Epithelial cell of proximal tubule (primary cell): ENCODE measurements at regions not wholly inside any gene's neighbourhood (a gene's known extent, or its start where the extent isn't known, plus 50 kb on each side); places are given as distances from the start of the nearest gene placed in this dataset.

Experiments
- DNase-seq: peaks from one replicate; pipeline ENCODE4 v3.0.0-alpha.2; 2011; ENCODE audit warnings: low read depth
- H3K4me3 ChIP-seq: 2 replicates; pipeline ENCODE4 v1.5.1; 2011; ENCODE audit warnings: low read depth, mild to moderate bottlenecking, low read length
- TF ChIP-seq, protein P1 (sequence below): conservative IDR thresholded peaks from 2 replicates; pipeline ENCODE4 v1.5.1; 2012; ENCODE audit warnings: low read depth, mild to moderate bottlenecking, low read length

DNA sequence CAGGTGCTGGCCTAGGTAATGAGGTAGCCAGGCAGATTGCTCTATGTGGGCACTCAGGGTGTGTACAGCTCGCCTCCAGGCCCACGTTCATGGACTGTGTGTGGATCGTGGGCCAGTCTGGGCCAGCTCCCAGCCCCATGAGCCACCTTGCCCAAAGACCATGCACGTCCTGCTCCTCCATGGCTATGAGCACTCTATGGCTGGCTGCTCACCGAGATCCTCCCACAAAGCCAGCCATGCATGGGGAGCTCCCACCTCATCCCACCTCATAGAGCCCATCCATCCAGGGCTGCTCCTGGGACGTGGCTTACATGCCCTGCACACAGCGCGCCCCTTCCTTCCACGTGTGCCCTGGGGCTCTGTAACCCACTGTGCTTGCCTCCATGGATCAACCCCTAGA is 262.5 kb upstream of the IRX1 start:
- no peak for DNase-seq
- no peak overlapping the region for H3K4me3 ChIP-seq
- TF ChIP-seq, protein P1, sequence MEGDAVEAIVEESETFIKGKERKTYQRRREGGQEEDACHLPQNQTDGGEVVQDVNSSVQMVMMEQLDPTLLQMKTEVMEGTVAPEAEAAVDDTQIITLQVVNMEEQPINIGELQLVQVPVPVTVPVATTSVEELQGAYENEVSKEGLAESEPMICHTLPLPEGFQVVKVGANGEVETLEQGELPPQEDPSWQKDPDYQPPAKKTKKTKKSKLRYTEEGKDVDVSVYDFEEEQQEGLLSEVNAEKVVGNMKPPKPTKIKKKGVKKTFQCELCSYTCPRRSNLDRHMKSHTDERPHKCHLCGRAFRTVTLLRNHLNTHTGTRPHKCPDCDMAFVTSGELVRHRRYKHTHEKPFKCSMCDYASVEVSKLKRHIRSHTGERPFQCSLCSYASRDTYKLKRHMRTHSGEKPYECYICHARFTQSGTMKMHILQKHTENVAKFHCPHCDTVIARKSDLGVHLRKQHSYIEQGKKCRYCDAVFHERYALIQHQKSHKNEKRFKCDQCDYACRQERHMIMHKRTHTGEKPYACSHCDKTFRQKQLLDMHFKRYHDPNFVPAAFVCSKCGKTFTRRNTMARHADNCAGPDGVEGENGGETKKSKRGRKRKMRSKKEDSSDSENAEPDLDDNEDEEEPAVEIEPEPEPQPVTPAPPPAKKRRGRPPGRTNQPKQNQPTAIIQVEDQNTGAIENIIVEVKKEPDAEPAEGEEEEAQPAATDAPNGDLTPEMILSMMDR, result no peak

DNA sequence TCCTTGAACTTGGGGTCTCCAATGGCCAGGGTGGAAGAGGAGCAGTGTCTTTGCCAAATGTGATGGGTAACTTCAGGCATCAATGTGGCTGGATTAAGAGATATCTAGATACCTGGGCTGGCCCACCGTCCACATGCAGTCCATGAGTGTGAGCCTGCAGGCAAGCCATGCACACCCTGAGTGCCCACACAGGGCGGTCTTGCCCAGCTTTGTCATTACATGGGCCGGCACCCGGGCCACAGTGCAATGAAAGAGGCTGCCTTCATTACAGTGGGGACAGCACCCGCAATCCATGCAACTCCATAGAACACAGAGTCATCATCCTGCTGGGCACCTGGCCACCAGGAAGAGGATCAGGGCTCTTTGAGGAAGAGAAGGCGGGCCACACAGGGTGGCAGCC is 263.8 kb upstream of the IRX1 start:
- no peak overlapping the region for H3K4me3 ChIP-seq
- TF ChIP-seq, protein P1, result no peak
- DNase-seq, result no peak

DNA sequence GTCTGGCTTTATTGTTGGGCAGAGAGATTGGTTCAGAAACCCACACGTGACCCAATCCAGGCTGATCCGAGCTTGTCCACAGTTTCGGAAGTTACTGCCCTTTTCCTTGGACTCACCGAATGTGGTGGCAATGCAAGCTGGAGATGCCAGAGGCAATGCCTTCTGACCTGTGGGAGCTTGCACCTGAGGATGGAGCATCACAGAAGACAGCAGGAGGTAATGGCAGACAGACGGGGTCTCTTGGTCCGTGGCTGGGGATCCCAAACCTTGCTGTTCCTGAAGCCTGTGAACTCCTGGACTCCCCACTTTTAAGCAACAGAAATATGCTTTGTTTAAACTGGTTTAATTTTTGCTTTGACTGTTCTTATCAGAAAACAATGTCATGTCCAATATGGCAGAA is 265.2 kb upstream of the IRX1 start:
- DNase-seq, result no peak
- no peak overlapping the region for H3K4me3 ChIP-seq
- TF ChIP-seq, protein P1, result no peak

- H3K4me3 ChIP-seq, result no peak overlapping the region
- DNase-seq, result no peak
- TF ChIP-seq, protein P1, result no peak
Observed at GRCh38 chr5:3329427-3329826, 266.2 kb upstream of the IRX1 start.

- H3K4me3 ChIP-seq, result no peak overlapping the region
- no peak for DNase-seq
- TF ChIP-seq, protein P1, result no peak
Observed at GRCh38 chr5:3326841-3327232, 268.8 kb upstream of the IRX1 start.

DNA sequence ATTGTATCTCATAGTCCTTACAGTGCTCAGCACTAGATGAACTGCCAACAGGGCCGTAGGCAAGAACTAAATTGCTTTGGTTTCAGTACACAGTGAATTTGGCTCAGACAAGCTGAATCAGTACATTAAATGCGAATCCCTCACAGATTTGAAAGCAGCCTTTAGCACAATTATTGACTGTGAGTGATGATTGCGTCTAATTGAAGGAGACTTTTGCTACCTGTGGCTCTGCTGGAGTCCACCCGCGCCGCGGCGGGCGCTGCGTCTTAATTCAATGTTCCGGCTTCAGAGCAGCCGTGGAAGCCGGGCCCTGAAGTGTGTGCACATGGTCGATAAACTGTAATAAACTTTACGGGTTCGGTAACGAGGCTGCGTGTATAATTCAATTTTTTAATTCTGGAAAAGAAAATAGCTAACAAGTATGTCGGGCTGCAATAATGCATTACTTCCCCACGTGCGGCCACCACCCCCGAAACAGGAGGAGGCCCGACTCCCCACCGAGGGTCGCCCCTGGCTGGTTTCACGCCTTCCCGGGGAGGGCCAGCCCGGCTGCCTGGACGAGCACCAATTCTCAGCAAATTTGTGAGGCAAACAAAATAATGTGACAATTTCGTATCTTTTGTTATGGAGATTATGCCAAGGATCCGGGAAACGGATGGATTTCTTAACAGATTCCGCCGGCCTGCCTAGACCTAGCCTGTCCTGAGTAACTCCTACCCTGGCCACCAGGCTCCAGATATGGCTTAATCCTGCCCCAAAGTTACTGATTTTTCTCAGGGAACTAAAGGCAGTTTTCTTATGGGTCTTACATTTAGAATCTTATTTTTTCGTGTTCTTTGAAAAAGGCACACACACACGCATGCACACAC is 269.4 kb upstream of the IRX1 start:
- TF ChIP-seq, protein P1, result no peak
- no peak overlapping the region for H3K4me3 ChIP-seq
- no peak for DNase-seq
